WTC11 (cell line): ENCODE measurements at regions not wholly inside any gene's neighbourhood (a gene's known extent, or its start where the extent isn't known, plus 50 kb on each side); places are given as distances from the start of the nearest gene placed in this dataset.

Experiments used
- CREB1 ChIP-seq: sonication (generic); formaldehyde crosslinking; IDR thresholded peaks from 2 replicates; pipeline ENCODE4 v1.8.0; 2023; ENCODE audit warnings: mild to moderate bottlenecking, missing genetic modification reagents
- CTCF ChIP-seq: fragments of 200-600 bp; IDR thresholded peaks from 2 replicates; pipeline ENCODE4 v1.8.0; 2022; ENCODE audit warnings: antibody characterized with exemption
- ESRRA ChIP-seq: sonication (generic); formaldehyde crosslinking; IDR thresholded peaks from 2 replicates; pipeline ENCODE4 v1.8.1; 2022; ENCODE audit warnings: mild to moderate bottlenecking, missing genetic modification reagents, borderline replicate concordance
- GTF2I ChIP-seq: fragments of 250-450 bp; sonication (Bioruptor Pico); conservative IDR thresholded peaks from 2 replicates; pipeline ENCODE4 v1.4.0; 2021; ENCODE audit warnings: mild to moderate bottlenecking
- IRF1 ChIP-seq: sonication (generic); formaldehyde crosslinking; IDR thresholded peaks from 2 replicates; pipeline ENCODE4 v1.8.0; 2023; ENCODE audit warnings: missing genetic modification reagents
- TCF7 ChIP-seq: sonication (generic); formaldehyde crosslinking; IDR thresholded peaks from 2 replicates; pipeline ENCODE4 v1.8.0; 2022; ENCODE audit warnings: mild to moderate bottlenecking, low read depth, missing genetic modification reagents, moderate library complexity
- TP53 ChIP-seq: sonication (generic); formaldehyde crosslinking; IDR thresholded peaks from 2 replicates; pipeline ENCODE4 v1.8.1; 2023; ENCODE audit warnings: mild to moderate bottlenecking, missing genetic modification reagents
- TF ChIP-seq, protein P1 (sequence below): fragments of 250-450 bp; sonication (Bioruptor Pico); conservative IDR thresholded peaks from 2 replicates; pipeline ENCODE4 v1.9.0; 2021; ENCODE audit warnings: mild to moderate bottlenecking
- TF ChIP-seq, protein P2 (sequence below): sonication (generic); formaldehyde crosslinking; conservative IDR thresholded peaks from 2 replicates; pipeline ENCODE4 v1.8.1; 2022; ENCODE audit warnings: mild to moderate bottlenecking, missing genetic modification reagents

DNA sequence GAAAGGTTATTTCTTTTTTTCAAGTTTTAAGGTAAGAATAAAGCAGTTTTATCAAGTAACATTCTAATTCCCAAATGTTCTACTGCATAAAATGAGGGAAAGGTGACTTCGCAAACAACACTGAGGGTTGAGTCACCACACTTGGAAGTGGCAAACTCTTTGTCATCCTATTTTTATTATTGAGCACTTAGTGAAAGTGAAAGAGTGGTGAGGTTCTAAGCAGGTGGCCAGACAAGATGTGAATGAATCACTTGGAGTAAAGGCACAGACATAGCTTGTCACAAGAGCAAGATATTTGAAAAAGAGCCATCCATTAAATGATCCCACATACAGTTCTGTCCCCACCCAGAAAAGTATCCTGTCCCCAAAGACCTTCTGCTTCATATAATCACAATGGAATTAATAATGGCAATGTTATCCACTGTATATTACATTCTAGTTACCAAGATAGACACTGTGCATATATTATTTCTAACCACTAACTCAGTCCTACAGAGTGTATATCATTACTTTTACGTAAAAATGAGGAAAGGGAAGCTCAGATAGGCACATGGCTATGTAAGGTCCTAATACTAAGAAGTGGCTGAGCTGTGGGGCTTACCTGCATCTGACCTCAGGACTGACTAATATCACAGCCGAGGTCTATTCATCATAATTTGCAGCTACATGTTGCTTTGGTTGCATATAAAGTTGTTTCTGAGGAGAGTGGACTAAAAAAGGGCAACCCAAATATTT is 730.4 kb upstream of the MEF2C start:
- TF ChIP-seq, protein P1, sequence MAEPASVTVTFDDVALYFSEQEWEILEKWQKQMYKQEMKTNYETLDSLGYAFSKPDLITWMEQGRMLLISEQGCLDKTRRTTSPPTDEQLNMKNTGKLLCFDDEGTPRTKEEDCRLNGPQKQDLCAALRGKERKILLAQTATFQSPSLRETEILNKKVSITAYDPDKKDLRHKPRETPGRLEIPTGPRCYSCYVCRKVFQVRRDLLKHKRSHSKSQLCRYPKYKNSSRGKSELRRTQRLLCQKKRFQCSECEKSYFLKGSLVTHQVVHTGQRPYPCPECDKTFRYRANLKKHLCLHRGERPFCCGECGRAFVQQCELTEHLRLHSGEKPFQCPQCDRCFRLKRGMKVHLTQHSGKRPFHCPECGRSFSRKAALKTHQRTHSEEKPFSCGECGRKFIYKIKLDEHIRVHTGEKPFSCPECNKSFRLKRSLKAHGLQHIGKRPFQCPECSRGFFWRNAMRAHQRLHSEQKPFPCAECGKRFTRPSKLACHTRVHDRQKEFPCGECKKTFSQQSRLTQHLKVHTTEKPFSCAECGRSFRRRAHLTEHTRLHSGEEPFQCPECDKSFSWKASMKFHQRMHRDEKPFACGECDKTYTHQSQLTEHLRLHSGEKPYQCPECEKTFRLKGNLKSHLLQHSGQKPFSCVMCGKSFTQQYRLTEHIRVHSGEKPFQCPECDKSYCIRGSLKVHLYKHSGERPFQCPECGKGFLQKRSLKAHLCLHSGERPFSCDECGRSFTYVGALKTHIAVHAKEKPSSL (CRISPR knock-in tag), result no peak
- TF ChIP-seq IRF1 (CRISPR knock-in tag) (no peak), ESRRA (CRISPR knock-in tag) (no peak), GTF2I (CRISPR knock-in tag) (no peak), CTCF (no peak), TP53 (CRISPR knock-in tag) (no peak), CREB1 (CRISPR knock-in tag) (no peak), TCF7 (CRISPR knock-in tag) (no peak)
- TF ChIP-seq, protein P2, sequence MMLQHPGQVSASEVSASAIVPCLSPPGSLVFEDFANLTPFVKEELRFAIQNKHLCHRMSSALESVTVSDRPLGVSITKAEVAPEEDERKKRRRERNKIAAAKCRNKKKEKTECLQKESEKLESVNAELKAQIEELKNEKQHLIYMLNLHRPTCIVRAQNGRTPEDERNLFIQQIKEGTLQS (CRISPR knock-in tag), result no peak
